SK-N-MC (cell line): ENCODE measurements at regions not wholly inside any gene's neighbourhood (a gene's known extent, or its start where the extent isn't known, plus 50 kb on each side); places are given as distances from the start of the nearest gene placed in this dataset.

Experiments used
- EZH2 ChIP-seq: fragments of 200-600 bp; sonication (generic); IDR thresholded peaks from one replicate; pipeline ENCODE4 v1.6.1; 2017; ENCODE audit warnings: antibody characterized with exemption
- POLR2AphosphoS5 ChIP-seq: IDR thresholded peaks from 2 replicates; pipeline ENCODE4 v1.6.1; 2012; ENCODE audit warnings: mild to moderate bottlenecking, low read depth, low read length, borderline replicate concordance

- no peak for TF ChIP-seq EZH2
- no peak for TF ChIP-seq POLR2AphosphoS5
These were observed 122.7 kb upstream of the TJP1 start for GRCh38 chr15:29944925-29945324.
